Fibroblast of mammary gland (primary cell): ENCODE measurements at regions not wholly inside any gene's neighbourhood (a gene's known extent, or its start where the extent isn't known, plus 50 kb on each side); places are given as distances from the start of the nearest gene placed in this dataset.

ENCODE experiments used
- DNase-seq: peaks from one replicate; pipeline ENCODE4 v3.0.0-alpha.2; 2010; ENCODE audit warnings: low read depth
- H3K4me3 ChIP-seq: 2 replicates; pipeline ENCODE4 v1.5.1; 2011; ENCODE audit warnings: low read depth, mild to moderate bottlenecking, low read length, moderate library complexity; ENCODE audit not compliant: control insufficient read depth
- CTCF ChIP-seq: conservative IDR thresholded peaks from 2 replicates; pipeline ENCODE4 v1.5.1; 2011; ENCODE audit warnings: low read depth, low read length, inconsistent platforms; ENCODE audit not compliant: control insufficient read depth, insufficient read depth

- DNase-seq = no peak
- H3K4me3 ChIP-seq = no peak overlapping the region
- TF ChIP-seq CTCF = no peak
Observed at GRCh38 chr2:83595121-83595690, 863.9 kb downstream of the SUCLG1 start.

GRCh38 chr2:83594241-83595120, 864.6 kb downstream of the SUCLG1 start:
- H3K4me3 ChIP-seq = no peak overlapping the region
- TF ChIP-seq CTCF = no peak
- no peak for DNase-seq

GRCh38 chr2:83587309-83587708, 871.8 kb downstream of the SUCLG1 start:
- DNase-seq = no peak
- no peak overlapping the region for H3K4me3 ChIP-seq
- TF ChIP-seq CTCF = no peak

- no peak for TF ChIP-seq CTCF
- H3K4me3 ChIP-seq = no peak overlapping the region
- DNase-seq = no peak
Observed at GRCh38 chr2:83585250-83585649, 873.8 kb downstream of the SUCLG1 start.

- H3K4me3 ChIP-seq = no peak overlapping the region
- DNase-seq = no peak
Observed at GRCh38 chr2:83584672-83585071, 874.4 kb downstream of the SUCLG1 start.

GRCh38 chr2:83582589-83582988, 876.5 kb downstream of the SUCLG1 start:
- TF ChIP-seq CTCF = no peak
- H3K4me3 ChIP-seq = no peak overlapping the region
- no peak for DNase-seq

More at GRCh38 chr2:83584672-83585071, 874.4 kb downstream of the SUCLG1 start:
- TF ChIP-seq CTCF = no peak
